GM12865 (cell line): ENCODE measurements at regions not wholly inside any gene's neighbourhood (a gene's known extent, or its start where the extent isn't known, plus 50 kb on each side); places are given as distances from the start of the nearest gene placed in this dataset.
"Not testable (repeated sequence)": the region's sequence is repeated elsewhere in the genome, so short reads cannot be mapped to it uniquely, and the experiment has no call there.

ENCODE experiments used
- DNase-seq: peaks from one replicate; pipeline ENCODE4 v3.0.0; 2010; ENCODE audit warnings: low read depth
- H3K4me3 ChIP-seq: 2 replicates; pipeline ENCODE4 v1.5.1; 2011; ENCODE audit warnings: mild to moderate bottlenecking, low read depth, low read length, control low read depth
- CTCF ChIP-seq: IDR thresholded peaks from 2 replicates; pipeline ENCODE4 v1.5.1; 2011; ENCODE audit warnings: low read length, control low read depth, low read depth, inconsistent platforms; ENCODE audit not compliant: insufficient read depth; ENCODE audit errors: missing control alignments

- no peak for TF ChIP-seq CTCF
- DNase-seq, result no peak
- no peak overlapping the region for H3K4me3 ChIP-seq
Observed at GRCh38 chr6:86791476-86791875, 145.9 kb upstream of the HTR1E start.

DNA sequence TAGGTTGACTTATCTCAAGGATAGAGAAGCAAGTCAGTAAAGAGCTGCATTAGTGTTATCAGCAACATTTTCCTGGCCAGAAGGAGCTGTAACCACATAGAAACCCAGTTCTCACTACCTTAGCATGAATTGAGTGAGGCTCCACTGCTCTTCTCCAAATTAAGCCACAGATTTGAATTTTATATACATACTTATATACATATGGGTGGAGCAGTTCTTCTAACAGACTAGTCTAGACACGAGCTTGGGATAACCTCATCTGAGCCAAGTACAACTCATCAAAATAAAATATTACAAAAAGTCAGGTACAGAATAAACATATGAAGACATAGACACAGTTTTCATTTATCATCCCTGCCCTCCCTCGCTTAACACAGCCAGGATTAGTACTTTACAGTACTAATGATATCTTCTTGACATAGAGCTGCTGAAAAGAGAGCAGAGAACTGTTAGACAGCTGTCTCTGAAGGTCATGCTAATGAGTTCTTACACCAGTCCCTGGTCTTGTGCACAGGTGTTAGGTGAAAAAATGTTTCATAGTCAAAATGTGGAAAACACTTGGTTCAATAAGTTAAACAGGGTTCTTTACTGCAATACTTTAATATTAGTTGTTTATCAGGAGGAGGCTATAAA lies 147.4 kb upstream of the HTR1E start:
- no peak overlapping the region for H3K4me3 ChIP-seq
- TF ChIP-seq CTCF, result no peak
- DNase-seq, result no peak

DNA sequence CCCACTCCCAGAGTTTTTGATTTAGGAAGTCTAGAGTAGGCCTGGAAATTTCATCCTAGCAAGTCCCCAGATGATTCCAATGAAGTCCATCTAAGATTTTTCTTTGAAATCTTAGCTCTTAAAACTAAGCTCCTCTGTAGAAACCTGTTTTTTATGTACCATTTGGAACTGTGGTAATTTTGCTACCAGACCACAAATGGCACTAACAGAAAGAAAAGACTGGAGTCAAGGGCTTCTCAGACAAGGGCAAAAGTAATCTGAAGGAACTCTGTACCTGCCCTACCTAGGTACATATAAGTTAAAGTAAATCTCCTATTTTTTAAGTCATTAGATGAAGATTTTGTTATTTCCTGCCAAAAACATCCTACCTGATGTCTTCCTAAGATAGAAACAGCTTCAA lies 155.0 kb upstream of the HTR1E start:
- no peak for DNase-seq
- H3K4me3 ChIP-seq, result no peak overlapping the region
- TF ChIP-seq CTCF, result no peak

GRCh38 chr6:86780923-86781322 lies 156.4 kb upstream of the HTR1E start:
- no peak for DNase-seq
- no peak overlapping the region for H3K4me3 ChIP-seq
- no peak for TF ChIP-seq CTCF

DNA sequence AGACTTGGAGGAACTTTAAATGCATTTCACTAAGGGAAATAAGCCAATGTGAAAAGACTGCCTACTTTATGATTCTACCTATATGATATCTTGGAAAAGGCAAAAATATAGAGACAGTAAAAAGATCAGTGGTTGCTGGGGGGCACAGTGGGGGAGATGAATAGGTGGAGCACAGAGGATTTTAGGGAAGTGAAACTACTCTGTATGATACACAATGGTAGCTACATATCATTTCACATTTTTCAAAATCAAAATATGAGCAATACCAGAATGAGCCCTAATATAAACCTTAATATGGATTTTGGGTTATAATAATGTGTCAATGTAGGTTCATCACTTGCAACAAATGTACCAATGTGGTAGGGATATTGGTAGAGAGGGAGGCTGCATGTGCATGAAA lies 161.4 kb upstream of the HTR1E start:
- no peak for DNase-seq
- H3K4me3 ChIP-seq, result no peak overlapping the region
- TF ChIP-seq CTCF, result no peak

GRCh38 chr6:86765211-86765610 lies 172.1 kb upstream of the HTR1E start:
- TF ChIP-seq CTCF, result no peak

GRCh38 chr6:86759953-86760352 lies 177.4 kb upstream of the HTR1E start:
- not testable (repeated sequence) for H3K4me3 ChIP-seq, DNase-seq

More at GRCh38 chr6:86765211-86765610, 172.1 kb upstream of the HTR1E start:
- no peak for DNase-seq
- H3K4me3 ChIP-seq, result no peak overlapping the region
